ENCODE measurements at regions not wholly inside any gene's neighbourhood (a gene's known extent, or its start where the extent isn't known, plus 50 kb on each side); places are given as distances from the start of the nearest gene placed in this dataset.

GRCh38 chr2:64836566-64836965, 152.6 kb upstream of the SLC1A4 start:
- DNase-seq = no peak

DNA sequence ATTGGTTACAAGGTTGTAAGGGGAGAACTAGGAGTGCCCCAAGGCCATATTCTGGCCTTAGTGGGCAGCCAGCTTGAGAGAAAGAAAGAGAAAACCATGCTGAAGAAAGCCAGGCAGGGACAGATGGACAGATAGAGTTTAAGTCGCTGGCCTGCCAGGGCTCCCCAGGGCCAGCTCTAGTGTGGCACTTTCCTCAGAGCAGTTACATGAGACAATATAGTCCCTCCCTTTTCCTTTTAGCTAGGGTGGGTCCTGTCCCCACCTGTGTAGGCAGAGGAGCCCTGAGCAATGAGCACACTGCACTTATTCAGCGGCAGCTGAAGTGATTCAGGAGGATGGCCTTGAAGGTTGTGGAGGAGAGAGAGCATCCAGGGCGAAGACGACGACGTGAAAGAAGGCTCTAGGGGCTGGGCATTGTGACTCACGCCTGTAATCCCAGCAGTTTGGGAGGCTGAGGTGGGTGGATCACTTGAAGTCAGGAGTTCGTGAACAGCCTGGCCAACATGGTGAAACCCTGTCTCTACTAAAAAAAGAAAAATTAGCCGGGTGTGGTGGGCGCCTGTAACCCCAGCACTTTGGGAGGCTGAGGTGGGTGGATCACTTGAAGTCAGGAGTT, 152.0 kb upstream of the SLC1A4 start:
- DNase-seq = no peak

DNA sequence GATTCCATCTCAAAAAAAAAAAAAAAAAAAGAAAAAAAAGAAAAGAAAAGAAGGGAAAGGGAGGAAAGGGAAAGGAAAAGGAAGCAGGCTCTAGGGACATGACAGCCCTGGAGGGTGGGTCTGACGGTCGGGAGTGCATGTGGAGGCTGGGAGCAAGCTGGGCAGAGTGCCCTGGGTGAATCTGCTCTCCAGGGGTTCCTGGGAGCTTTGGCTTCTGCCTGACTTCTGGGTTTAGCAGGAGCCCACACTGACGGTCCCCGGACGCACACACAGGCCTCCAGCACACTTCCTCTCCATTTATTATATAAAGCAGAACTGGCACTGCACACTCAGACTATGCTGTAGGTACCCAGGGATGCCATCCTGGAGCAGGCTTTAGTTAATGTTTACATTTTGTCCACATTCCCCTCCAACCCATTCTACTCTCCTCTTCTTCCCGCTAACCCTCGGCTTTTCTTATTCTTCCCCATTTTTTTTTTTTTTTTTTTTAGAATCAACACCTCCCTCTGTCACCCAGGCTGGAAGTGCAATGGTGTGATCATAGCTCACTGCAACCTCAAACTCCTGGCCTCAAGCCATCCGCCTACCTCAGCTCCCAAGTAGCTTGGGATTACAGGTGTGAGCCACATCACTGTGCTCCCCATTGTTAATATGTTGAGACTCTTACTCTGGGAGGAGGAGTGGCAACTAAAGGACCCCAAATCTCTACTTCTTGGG, 151.1 kb upstream of the SLC1A4 start:
- DNase-seq = no peak

DNA sequence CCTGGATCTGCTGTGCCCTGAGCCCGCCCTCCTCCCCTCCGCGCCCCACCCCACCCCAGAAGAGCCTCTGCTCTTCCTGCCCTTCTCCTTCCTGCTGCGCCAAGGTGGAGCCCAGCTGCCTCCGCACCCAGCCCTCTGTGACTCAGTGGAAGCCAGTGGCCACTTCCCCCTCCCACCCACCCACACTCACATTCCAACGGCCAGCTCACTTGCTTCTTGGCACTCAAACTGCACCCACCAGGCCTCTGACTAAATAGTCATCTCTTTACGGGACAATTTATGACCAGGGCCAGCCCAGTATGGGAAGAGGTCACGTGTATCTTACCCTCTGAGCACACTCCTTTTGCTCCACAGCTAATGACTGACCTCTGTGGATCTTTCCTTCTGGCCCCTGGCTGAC, 150.4 kb upstream of the SLC1A4 start:
- no peak for DNase-seq

GRCh38 chr2:64839844-64840243, 149.4 kb upstream of the SLC1A4 start:
- DNase-seq = no peak

- no peak for DNase-seq
Observed at GRCh38 chr2:64840426-64840881, 148.7 kb upstream of the SLC1A4 start.

- DNase-seq = no peak
Observed at GRCh38 chr2:64841461-64841860, 147.7 kb upstream of the SLC1A4 start.

DNA sequence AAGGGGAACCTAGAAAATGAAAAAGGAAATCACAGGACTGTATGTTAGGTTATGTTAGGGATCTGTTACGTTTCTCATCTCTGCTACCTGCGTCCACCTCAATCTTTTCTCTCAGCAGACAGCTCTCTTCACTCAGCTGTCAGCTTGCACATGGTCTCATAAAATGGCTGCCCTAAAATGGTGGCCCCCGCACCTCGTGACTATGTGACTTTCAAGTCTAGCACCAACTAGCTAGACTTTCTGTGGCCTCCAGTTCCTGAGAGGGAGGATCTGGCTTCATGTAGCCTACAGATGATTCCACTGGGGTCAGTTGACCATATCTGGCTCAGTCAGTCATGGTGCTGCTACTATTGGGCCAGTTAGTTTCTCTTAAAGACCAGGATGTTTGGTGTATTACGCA, 147.2 kb upstream of the SLC1A4 start:
- no peak for DNase-seq

DNA sequence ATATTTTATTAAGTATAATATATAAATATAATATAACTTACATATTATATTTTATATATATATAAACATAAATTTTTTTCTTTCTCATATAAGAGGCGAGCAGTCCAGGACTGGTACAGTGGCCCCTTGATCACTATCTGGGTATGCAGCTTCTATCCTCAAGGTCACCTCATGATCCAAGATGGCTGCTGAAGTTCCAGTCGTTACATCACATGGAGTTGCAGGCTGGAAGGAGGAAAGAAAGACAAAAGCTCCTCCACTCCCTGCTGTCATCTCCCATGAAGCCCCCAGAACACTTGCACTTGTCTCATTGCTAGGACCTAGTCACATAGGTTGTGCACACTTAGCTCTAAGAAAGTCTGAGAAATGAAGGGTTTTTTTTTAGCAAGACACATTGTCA, 145.1 kb upstream of the SLC1A4 start:
- DNase-seq = no peak

- DNase-seq = no peak
Observed at GRCh38 chr2:64845273-64845905, 143.8 kb upstream of the SLC1A4 start.

GRCh38 chr2:64846177-64846576, 143.0 kb upstream of the SLC1A4 start:
- DNase-seq = no peak

DNA sequence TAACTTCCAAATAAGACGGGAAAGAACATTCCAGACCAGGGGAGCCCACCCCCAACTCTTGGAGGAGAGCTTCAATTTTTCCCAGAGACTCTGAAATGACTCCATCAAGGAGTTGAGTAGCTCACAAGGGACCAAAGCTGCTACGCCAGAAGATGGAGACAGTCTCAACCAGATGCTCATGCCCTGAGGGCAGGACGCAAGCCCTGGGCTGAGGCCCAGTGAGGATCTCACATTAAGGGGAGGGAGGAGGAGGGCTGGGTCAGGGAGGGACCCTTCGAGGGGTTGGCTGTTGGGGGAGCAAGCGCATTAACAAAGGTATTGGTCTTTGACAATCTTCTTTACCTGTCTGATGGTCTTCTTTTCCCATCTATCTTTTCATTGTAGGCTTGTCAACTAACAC, 141.3 kb upstream of the SLC1A4 start:
- DNase-seq = no peak

GRCh38 chr2:64848363-64848762, 140.8 kb upstream of the SLC1A4 start:
- no peak for DNase-seq

GRCh38 chr2:64848945-64849344, 140.3 kb upstream of the SLC1A4 start:
- DNase-seq = no peak

DNA sequence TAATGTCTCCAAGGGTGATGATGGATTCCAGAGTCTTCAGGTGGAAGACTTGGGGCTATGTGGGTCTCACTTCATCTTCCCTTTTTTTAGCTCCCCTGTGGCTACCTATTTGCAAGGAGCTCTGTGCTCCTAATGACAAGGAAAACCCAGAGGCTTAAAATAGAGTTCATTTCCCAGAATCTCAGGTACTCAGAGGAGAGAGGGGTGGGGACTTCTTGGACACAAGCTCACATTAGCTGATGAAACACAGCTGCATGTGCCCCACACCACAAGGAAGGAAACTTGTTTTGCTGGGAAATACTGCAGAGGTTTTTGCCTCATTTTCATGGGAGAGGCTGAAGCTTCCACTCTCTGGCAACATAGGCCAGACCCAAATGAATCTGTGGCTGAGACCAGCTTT, 138.6 kb upstream of the SLC1A4 start:
- DNase-seq = no peak

- no peak for DNase-seq
Observed at GRCh38 chr2:64852771-64853241, 136.4 kb upstream of the SLC1A4 start.

DNA sequence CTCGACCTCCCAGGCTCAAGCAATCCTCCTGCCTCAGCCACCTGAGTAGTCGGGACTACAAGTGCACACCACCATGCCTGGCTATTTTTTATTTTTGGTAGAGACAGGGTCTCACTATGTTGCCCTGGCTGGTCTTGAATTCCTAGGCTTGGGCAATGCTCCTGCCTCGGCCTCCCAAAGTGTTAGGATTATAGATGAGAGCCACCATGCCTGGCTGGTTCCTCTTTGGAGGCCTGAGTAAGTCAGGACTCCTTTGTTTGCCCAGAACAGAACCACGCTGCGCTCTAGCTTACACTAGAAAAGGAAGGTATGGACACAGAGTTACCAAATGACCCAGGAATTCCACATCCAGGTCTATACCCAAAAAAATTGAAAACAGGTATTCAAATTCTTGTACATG, 135.9 kb upstream of the SLC1A4 start:
- no peak for DNase-seq

- no peak for DNase-seq
Observed at GRCh38 chr2:64853894-64854293, 135.3 kb upstream of the SLC1A4 start.

- no peak for DNase-seq
Observed at GRCh38 chr2:64854773-64855237, 134.4 kb upstream of the SLC1A4 start.

- DNase-seq = no peak
Observed at GRCh38 chr2:64857581-64858471, 131.4 kb upstream of the SLC1A4 start.

DNA sequence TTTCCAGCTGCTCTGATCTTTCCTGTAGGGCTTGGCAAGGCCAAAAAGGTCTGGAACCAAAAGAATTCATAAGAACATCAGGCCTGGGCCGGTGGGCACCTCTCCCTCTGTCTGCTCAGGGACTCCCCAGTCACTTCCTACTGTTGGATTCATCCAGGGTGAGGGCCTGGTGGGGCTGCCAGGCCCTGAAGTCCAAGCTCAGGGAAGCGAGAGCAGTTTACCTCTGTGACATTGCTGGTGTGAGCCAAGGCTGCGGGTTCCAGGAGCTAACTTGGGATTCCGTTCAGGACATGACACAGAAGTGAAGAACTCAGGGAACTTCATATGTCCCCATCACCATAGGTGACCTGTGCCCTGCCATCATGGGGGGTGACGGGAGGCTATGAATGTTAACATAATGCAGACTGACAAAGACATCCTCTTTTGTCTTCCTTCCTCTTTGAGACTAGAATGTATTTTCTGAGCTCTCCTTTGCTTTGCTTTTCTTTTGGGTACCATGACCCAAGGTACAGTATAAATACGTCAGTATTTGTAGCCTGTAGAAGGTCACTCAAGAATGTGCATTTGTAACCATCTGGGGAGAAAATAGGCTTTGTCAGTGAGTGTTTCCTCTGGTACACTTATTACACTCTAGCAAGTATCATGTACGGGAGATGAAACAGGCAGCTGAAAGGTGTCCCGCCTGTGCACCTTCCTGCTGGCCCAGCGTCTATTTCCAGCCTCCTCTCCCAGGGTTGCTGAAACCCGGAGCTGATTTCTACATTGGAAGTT, 130.5 kb upstream of the SLC1A4 start:
- no peak for DNase-seq

Measured in activated CD8-positive, alpha-beta memory T cell treated with anti-CD3 and anti-CD28 coated beads, Interleukin-2, amount 50 U/mL, for 4 hours (primary cell).